Activated CD8-positive, alpha-beta T cell treated with anti-CD3 and anti-CD28 coated beads, Interleukin-2, amount 10 ng/mL, durations not matched to agents 7 days and 5 days (primary cell): ENCODE measurements at regions not wholly inside any gene's neighbourhood (a gene's known extent, or its start where the extent isn't known, plus 50 kb on each side); places are given as distances from the start of the nearest gene placed in this dataset.
"Not testable (repeated sequence)": the region's sequence is repeated elsewhere in the genome, so short reads cannot be mapped to it uniquely, and the experiment has no call there.

Experiments used
- ATAC-seq: fragments of 150-1000 bp; cut with Tn5 transposase; one replicate; pipeline ENCODE4 v1.10.0; 2021; ENCODE audit warnings: moderate library complexity
- CTCF ChIA-PET: fragments of 350-600 bp; sonication (Branson Sonifier 250); formaldehyde crosslinking; loops from one replicate; lab custom pipeline; 2021; ENCODE audit warnings: antibody characterized with exemption; lab: Charles Lee
- POLR2A ChIA-PET: fragments of 350-600 bp; sonication (Branson Sonifier 250); formaldehyde crosslinking; loops from one replicate; lab custom pipeline; 2021; ENCODE audit warnings: antibody characterized with exemption; lab: Charles Lee
- DNase-seq: peaks from one replicate; pipeline ENCODE4 v3.0.0-alpha.2; 2020
- H3K27ac Mint-ChIP-seq: one replicate; pipeline ENCODE4 v1.8.0; 2021; ENCODE audit warnings: mild to moderate bottlenecking, mixed read lengths
- H3K27me3 Mint-ChIP-seq: one replicate; pipeline ENCODE4 v1.8.0; 2021; ENCODE audit warnings: low read depth, mixed read lengths
- H3K36me3 Mint-ChIP-seq: one replicate; pipeline ENCODE4 v1.8.0; 2021; ENCODE audit warnings: low read depth, mixed read lengths
- H3K4me1 Mint-ChIP-seq: one replicate; pipeline ENCODE4 v1.8.0; 2021; ENCODE audit warnings: low read depth, mixed read lengths
- H3K4me3 Mint-ChIP-seq: one replicate; pipeline ENCODE4 v1.8.0; 2021; ENCODE audit warnings: mild to moderate bottlenecking, mixed read lengths
- H3K9me3 Mint-ChIP-seq: one replicate; pipeline ENCODE4 v1.8.0; 2022; ENCODE audit warnings: mixed read lengths; ENCODE audit not compliant: insufficient read depth

- H3K36me3 Mint-ChIP-seq = no peaks in the 10 kb centered on the region
- ChIA-PET CTCF (no interaction called here), POLR2A (no interaction called here)
- no peaks in the 10 kb centered on the region for H3K9me3 Mint-ChIP-seq
- DNase-seq = no peak
- no peaks in the 10 kb centered on the region for H3K4me1 Mint-ChIP-seq
- no peak overlapping the region for H3K27ac Mint-ChIP-seq
- ATAC-seq = no peak
- H3K4me3 Mint-ChIP-seq = no peak overlapping the region
- H3K27me3 Mint-ChIP-seq = no peaks in the 10 kb centered on the region
Observed at GRCh38 chr12:58009405-58010195, 68.2 kb downstream of the ATP23 start.

GRCh38 chr12:58011676-58012075 lies 70.3 kb downstream of the ATP23 start:
- ATAC-seq (no peak), DNase-seq (no peak)
- H3K9me3 Mint-ChIP-seq = no peaks in the 10 kb centered on the region
- no peak overlapping the region for H3K4me3 Mint-ChIP-seq
- H3K36me3 Mint-ChIP-seq = no peaks in the 10 kb centered on the region
- no peak overlapping the region for H3K27ac Mint-ChIP-seq
- CTCF ChIA-PET = no interaction called here
- no peaks in the 10 kb centered on the region for H3K4me1 Mint-ChIP-seq
- no peaks in the 10 kb centered on the region for H3K27me3 Mint-ChIP-seq
- POLR2A ChIA-PET = no interaction called here

GRCh38 chr12:58022379-58023020 lies 81.1 kb downstream of the ATP23 start:
- H3K9me3 Mint-ChIP-seq, CTCF ChIA-PET, H3K4me1 Mint-ChIP-seq, H3K27ac Mint-ChIP-seq, ATAC-seq, H3K4me3 Mint-ChIP-seq, H3K36me3 Mint-ChIP-seq, H3K27me3 Mint-ChIP-seq, DNase-seq: not testable (repeated sequence)
- POLR2A ChIA-PET = interaction anchor here (0.6 kb wide), 1 partner anchor 1220 kb away, joined by 3 read pairs; no protein-coding TSS in a partner anchor

GRCh38 chr12:58025431-58025830 lies 84.1 kb downstream of the ATP23 start:
- DNase-seq = no peak
- Mint-ChIP-seq H3K4me1 (no peaks in the 10 kb centered on the region), H3K4me3 (no peak overlapping the region), H3K36me3 (no peaks in the 10 kb centered on the region), H3K9me3 (no peaks in the 10 kb centered on the region), H3K27ac (no peak overlapping the region), H3K27me3 (no peaks in the 10 kb centered on the region)
- CTCF ChIA-PET = no interaction called here
- POLR2A ChIA-PET = no interaction called here
- no peak for ATAC-seq

GRCh38 chr12:58026426-58026825 lies 85.1 kb downstream of the ATP23 start:
- H3K4me1 Mint-ChIP-seq = no peaks in the 10 kb centered on the region
- ATAC-seq (no peak), DNase-seq (no peak)
- no peaks in the 10 kb centered on the region for H3K9me3 Mint-ChIP-seq
- ChIA-PET CTCF (no interaction called here), POLR2A (no interaction called here)
- H3K27me3 Mint-ChIP-seq = no peaks in the 10 kb centered on the region
- no peaks in the 10 kb centered on the region for H3K36me3 Mint-ChIP-seq
- no peak overlapping the region for H3K27ac Mint-ChIP-seq
- H3K4me3 Mint-ChIP-seq = no peak overlapping the region

GRCh38 chr12:58026897-58027891 lies 85.8 kb downstream of the ATP23 start:
- ChIA-PET CTCF (no interaction called here), POLR2A (no interaction called here)
- Mint-ChIP-seq H3K27ac (no peak overlapping the region), H3K9me3 (no peaks in the 10 kb centered on the region), H3K4me1 (no peaks in the 10 kb centered on the region), H3K4me3 (no peak overlapping the region), H3K27me3 (no peaks in the 10 kb centered on the region), H3K36me3 (no peaks in the 10 kb centered on the region)
- no peak for ATAC-seq
- DNase-seq = no peak

GRCh38 chr12:58028294-58028693 lies 86.9 kb downstream of the ATP23 start:
- CTCF ChIA-PET = no interaction called here

GRCh38 chr12:58029260-58029659 lies 87.9 kb downstream of the ATP23 start:
- POLR2A ChIA-PET = no interaction called here
- Mint-ChIP-seq H3K4me3 (no peak overlapping the region), H3K4me1 (no peaks in the 10 kb centered on the region)

More at GRCh38 chr12:58028294-58028693, 86.9 kb downstream of the ATP23 start:
- no peak overlapping the region for H3K27ac Mint-ChIP-seq
- no peaks in the 10 kb centered on the region for H3K4me1 Mint-ChIP-seq
- H3K27me3 Mint-ChIP-seq = no peaks in the 10 kb centered on the region
- H3K9me3 Mint-ChIP-seq = peaks cover 3% of the 10 kb centered on the region
- no peaks in the 10 kb centered on the region for H3K36me3 Mint-ChIP-seq
- ATAC-seq (no peak), DNase-seq (no peak)
- H3K4me3 Mint-ChIP-seq = no peak overlapping the region
- POLR2A ChIA-PET = no interaction called here

GRCh38 chr12:58030566-58031279 lies 89.4 kb downstream of the ATP23 start:
- H3K9me3 Mint-ChIP-seq = peaks cover 9% of the 10 kb centered on the region
- no peaks in the 10 kb centered on the region for H3K36me3 Mint-ChIP-seq
- H3K4me1 Mint-ChIP-seq = no peaks in the 10 kb centered on the region
- ChIA-PET POLR2A (no interaction called here), CTCF (no interaction called here)
- ATAC-seq = no peak
- no peaks in the 10 kb centered on the region for H3K27me3 Mint-ChIP-seq
- H3K4me3 Mint-ChIP-seq = no peak overlapping the region
- H3K27ac Mint-ChIP-seq = no peak overlapping the region
- DNase-seq = no peak

More at GRCh38 chr12:58029260-58029659, 87.9 kb downstream of the ATP23 start:
- CTCF ChIA-PET = no interaction called here
- Mint-ChIP-seq H3K27ac (no peak overlapping the region), H3K9me3 (peaks cover 4% of the 10 kb centered on the region), H3K36me3 (no peaks in the 10 kb centered on the region), H3K27me3 (no peaks in the 10 kb centered on the region)
- ATAC-seq (no peak), DNase-seq (no peak)

GRCh38 chr12:58032156-58032555 lies 90.8 kb downstream of the ATP23 start:
- ATAC-seq = no peak
- ChIA-PET POLR2A (no interaction called here), CTCF (no interaction called here)
- DNase-seq = no peak
- Mint-ChIP-seq H3K36me3 (no peaks in the 10 kb centered on the region), H3K27ac (no peak overlapping the region), H3K27me3 (no peaks in the 10 kb centered on the region), H3K4me1 (no peaks in the 10 kb centered on the region), H3K9me3 (peaks cover 11% of the 10 kb centered on the region), H3K4me3 (no peak overlapping the region)

GRCh38 chr12:58033831-58034230 lies 92.5 kb downstream of the ATP23 start:
- Mint-ChIP-seq H3K36me3 (no peaks in the 10 kb centered on the region), H3K4me1 (no peaks in the 10 kb centered on the region), H3K27me3 (no peaks in the 10 kb centered on the region), H3K4me3 (no peak overlapping the region), H3K27ac (no peak overlapping the region), H3K9me3 (peaks cover 11% of the 10 kb centered on the region)
- DNase-seq (no peak), ATAC-seq (no peak)
- CTCF ChIA-PET = no interaction called here
- POLR2A ChIA-PET = no interaction called here
